Upper lobe of right lung (tissue), 1 donor: ENCODE measurements at regions not wholly inside any gene's neighbourhood (a gene's known extent, or its start where the extent isn't known, plus 50 kb on each side); places are given as distances from the start of the nearest gene placed in this dataset.

Source experiments
- ATAC-seq: fragments of 200-7000 bp; cut with Tn5 transposase; one replicate; pipeline ENCODE4 v1.9.1; 2020; ENCODE audit warnings: mild to moderate bottlenecking, moderate library complexity
- DNase-seq: peaks from one replicate; pipeline ENCODE4 v3.0.0-alpha.2; 2020
- H3K27ac ChIP-seq: fragments of 200-600 bp; one replicate; pipeline ENCODE4 v1.8.0; 2022
- H3K27me3 ChIP-seq: fragments of 200-600 bp; one replicate; pipeline ENCODE4 v1.8.0; 2022; ENCODE audit warnings: mild to moderate bottlenecking
- H3K36me3 ChIP-seq: fragments of 200-600 bp; one replicate; pipeline ENCODE4 v1.8.0; 2022
- H3K4me1 ChIP-seq: fragments of 200-600 bp; one replicate; pipeline ENCODE4 v1.8.0; 2022
- H3K4me3 ChIP-seq: fragments of 200-600 bp; one replicate; pipeline ENCODE4 v1.8.0; 2022; ENCODE audit warnings: mild to moderate bottlenecking
- H3K9me3 ChIP-seq: fragments of 200-600 bp; one replicate; pipeline ENCODE4 v1.8.0; 2022
- intact Hi-C: fragments of 100-400 bp; cut with DNase I; formaldehyde crosslinking; loops from one replicate; pipeline ENCODE4 v1.11.0; 2022
- TF ChIP-seq, protein P1 (sequence below): fragments of 200-600 bp; IDR thresholded peaks from one replicate; pipeline ENCODE4 v1.8.0; 2022; ENCODE audit warnings: antibody characterized with exemption
- donor health status: DM: no; HTN: yes; CAD: no; lungs with severe emphysema.

DNA sequence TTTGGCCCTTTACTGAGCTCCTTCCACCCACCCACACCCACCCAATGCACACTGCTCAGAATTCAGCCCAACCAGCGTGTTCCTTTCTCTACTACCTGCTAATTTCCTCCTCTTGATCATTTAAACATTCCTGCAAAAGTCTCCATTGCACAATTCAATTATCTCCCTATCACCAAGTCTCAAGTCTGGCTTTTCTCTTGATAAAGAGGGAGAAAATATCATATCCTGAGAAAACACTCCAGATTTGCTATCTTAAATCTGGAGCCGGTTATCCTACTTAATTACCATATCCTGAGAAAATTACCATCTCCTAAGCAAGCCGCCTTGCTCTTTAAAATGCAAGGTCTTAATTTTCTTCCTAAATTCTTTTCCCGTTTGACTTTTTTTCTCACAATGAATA is 505.5 kb downstream of the XPNPEP1 start:
- Histone ChIP-seq H3K4me1 (no peaks in the 10 kb centered on the region), H3K4me3 (no peak overlapping the region), H3K9me3 (no peaks in the 10 kb centered on the region), H3K27me3 (no peaks in the 10 kb centered on the region), H3K27ac (no peak overlapping the region), H3K36me3 (no peaks in the 10 kb centered on the region)
- intact Hi-C loops = no loop called here
- ATAC-seq (no peak), DNase-seq (no peak)
- TF ChIP-seq, protein P1, sequence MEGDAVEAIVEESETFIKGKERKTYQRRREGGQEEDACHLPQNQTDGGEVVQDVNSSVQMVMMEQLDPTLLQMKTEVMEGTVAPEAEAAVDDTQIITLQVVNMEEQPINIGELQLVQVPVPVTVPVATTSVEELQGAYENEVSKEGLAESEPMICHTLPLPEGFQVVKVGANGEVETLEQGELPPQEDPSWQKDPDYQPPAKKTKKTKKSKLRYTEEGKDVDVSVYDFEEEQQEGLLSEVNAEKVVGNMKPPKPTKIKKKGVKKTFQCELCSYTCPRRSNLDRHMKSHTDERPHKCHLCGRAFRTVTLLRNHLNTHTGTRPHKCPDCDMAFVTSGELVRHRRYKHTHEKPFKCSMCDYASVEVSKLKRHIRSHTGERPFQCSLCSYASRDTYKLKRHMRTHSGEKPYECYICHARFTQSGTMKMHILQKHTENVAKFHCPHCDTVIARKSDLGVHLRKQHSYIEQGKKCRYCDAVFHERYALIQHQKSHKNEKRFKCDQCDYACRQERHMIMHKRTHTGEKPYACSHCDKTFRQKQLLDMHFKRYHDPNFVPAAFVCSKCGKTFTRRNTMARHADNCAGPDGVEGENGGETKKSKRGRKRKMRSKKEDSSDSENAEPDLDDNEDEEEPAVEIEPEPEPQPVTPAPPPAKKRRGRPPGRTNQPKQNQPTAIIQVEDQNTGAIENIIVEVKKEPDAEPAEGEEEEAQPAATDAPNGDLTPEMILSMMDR = no peak

DNA sequence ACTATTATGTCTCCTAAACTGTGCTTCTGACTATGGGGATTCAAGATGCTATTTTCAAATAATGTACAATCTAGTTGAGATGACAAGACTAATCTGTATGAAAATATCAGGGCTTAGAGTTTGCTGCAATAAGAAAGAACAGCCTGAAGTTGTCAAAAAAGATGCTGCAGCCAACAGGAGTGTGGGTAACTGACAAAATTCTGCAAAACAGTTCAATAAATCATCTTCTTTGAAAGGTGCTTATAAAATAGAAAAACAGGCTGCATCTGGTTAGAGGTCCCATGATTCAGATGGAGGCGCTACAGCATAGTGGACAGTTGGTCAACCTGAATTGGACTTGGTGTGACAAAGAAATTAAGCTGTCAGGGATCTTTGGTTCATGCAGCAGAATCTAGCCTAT is 511.0 kb downstream of the XPNPEP1 start:
- intact Hi-C loops = no loop called here

DNA sequence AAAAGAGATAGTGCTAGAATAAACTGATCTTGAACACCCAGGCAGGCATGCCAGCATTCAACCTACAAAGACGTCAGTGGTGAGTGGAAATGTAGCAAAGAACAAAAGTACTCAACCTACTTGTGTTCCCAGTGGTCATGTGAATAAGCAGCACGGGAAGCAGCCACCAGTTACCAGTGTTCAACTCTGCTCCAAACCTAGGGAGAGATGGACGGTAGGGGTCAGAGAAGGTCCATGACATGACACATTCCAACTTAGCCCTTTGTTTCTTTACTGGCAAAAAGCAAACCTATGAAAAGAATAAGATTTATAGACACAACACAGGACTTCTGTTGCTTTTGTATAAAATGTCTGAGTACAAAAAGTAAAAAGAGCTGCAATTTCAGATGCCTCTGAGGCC is 511.4 kb downstream of the XPNPEP1 start:
- Histone ChIP-seq H3K36me3 (no peaks in the 10 kb centered on the region), H3K4me1 (no peaks in the 10 kb centered on the region), H3K27me3 (no peaks in the 10 kb centered on the region), H3K9me3 (no peaks in the 10 kb centered on the region), H3K27ac (no peak overlapping the region), H3K4me3 (no peak overlapping the region)
- TF ChIP-seq, protein P1 = no peak
- intact Hi-C loops = no loop called here
- DNase-seq = no peak
- ATAC-seq = no peak

More for the DNA sequence above, 511.0 kb downstream of the XPNPEP1 start:
- Histone ChIP-seq H3K36me3 (no peaks in the 10 kb centered on the region), H3K27ac (no peak overlapping the region), H3K9me3 (no peaks in the 10 kb centered on the region), H3K4me3 (no peak overlapping the region), H3K4me1 (no peaks in the 10 kb centered on the region), H3K27me3 (no peaks in the 10 kb centered on the region)
- DNase-seq = no peak
- no peak for ATAC-seq
- TF ChIP-seq, protein P1 = no peak

DNA sequence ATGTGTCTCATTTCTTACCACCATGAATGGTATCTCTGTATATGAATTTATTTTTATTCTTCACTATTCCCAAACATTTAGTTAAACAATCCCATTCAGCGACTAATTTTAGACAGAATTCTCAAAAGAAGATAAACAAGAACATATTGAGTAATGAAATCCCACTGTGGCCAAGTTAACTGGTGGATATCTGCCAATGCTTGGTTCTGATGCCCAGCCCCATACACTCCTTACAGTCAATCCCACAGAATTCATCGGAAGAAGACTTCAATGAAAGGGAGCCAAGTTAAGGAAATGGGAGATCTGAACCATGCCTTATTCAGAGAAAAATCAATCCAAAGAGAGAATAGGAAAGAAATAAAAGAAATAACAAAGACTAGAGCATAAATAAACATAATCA is 518.0 kb downstream of the XPNPEP1 start:
- intact Hi-C loops = no loop called here
- no peaks in the 10 kb centered on the region for H3K9me3 ChIP-seq
- H3K27ac ChIP-seq = no peak overlapping the region
- H3K27me3 ChIP-seq = no peaks in the 10 kb centered on the region
- ATAC-seq = no peak
- no peaks in the 10 kb centered on the region for H3K36me3 ChIP-seq
- no peaks in the 10 kb centered on the region for H3K4me1 ChIP-seq
- no peak for DNase-seq
- no peak overlapping the region for H3K4me3 ChIP-seq
- TF ChIP-seq, protein P1 = no peak

DNA sequence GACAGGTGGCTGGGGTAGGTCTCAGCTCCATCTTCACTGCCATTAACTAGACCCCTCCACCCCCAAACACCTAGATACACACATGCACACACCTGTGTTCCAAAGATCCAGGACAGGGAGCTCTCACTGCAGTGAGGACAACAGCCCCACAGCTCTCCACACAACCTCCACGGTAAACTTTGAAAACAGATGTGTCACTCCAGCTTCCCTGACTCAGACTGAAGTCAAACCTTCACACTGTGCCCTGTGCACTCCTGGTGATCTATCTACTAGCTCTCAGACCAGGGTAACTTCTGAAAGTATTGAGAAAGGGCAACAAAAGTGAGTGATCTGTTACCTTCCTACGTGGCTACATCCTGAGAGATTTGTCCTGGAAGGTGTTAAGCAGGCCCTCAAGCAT is 519.8 kb downstream of the XPNPEP1 start:
- intact Hi-C loops = no loop called here
- H3K4me1 ChIP-seq = no peaks in the 10 kb centered on the region
- no peaks in the 10 kb centered on the region for H3K9me3 ChIP-seq
- TF ChIP-seq, protein P1 = no peak
- H3K27me3 ChIP-seq = no peaks in the 10 kb centered on the region
- ATAC-seq (no peak), DNase-seq (no peak)
- H3K27ac ChIP-seq = no peak overlapping the region
- no peak overlapping the region for H3K4me3 ChIP-seq
- H3K36me3 ChIP-seq = no peaks in the 10 kb centered on the region

DNA sequence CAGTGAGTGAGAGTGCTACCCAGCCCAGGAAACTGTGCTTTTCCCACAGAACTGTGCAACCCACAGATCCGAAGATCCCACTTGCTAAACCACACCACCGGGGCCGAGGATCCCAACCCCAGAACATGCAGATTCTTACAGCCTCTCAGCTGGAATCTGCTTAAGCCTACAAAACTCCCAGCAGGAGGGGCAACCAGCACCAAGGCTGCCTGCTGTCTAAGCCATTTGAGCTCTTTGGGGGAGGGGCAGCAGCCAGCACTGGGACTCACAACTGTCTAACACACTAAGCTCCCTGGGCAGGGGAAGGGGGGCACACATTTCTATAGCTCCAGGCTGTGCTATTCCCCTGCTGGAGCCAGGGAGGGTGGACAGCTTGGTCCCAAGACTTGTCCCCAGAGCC is 529.9 kb downstream of the XPNPEP1 start:
- H3K27ac ChIP-seq = no peak overlapping the region
- no peaks in the 10 kb centered on the region for H3K4me1 ChIP-seq
- no peak for DNase-seq
- no peaks in the 10 kb centered on the region for H3K36me3 ChIP-seq
- no peaks in the 10 kb centered on the region for H3K9me3 ChIP-seq
- no peaks in the 10 kb centered on the region for H3K27me3 ChIP-seq
- H3K4me3 ChIP-seq = no peak overlapping the region
- ATAC-seq = no peak
- intact Hi-C loops = no loop called here
- TF ChIP-seq, protein P1 = no peak
